ENCODE measurements at regions not wholly inside any gene's neighbourhood (a gene's known extent, or its start where the extent isn't known, plus 50 kb on each side); places are given as distances from the start of the nearest gene placed in this dataset.

DNA sequence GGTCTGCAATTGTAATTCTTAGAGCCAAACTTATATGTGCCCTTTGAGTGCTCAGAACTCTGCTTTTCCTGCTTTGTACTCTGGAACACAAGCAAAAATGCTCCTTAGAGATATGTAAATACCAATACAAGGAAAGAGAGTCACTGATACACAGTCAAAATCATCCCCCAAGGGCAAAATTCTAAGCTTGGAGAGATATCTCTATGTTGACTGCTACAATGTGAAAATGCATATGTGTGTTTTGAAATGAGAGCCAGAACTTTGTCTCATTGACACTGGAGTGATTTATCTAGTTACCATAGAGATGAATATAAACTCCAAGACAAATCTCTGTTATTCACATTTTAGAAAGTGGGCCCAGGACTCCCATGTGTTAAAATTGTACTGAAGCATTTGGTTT is 494.8 kb upstream of the SLITRK1 start:
- TF ChIP-seq, protein P1, sequence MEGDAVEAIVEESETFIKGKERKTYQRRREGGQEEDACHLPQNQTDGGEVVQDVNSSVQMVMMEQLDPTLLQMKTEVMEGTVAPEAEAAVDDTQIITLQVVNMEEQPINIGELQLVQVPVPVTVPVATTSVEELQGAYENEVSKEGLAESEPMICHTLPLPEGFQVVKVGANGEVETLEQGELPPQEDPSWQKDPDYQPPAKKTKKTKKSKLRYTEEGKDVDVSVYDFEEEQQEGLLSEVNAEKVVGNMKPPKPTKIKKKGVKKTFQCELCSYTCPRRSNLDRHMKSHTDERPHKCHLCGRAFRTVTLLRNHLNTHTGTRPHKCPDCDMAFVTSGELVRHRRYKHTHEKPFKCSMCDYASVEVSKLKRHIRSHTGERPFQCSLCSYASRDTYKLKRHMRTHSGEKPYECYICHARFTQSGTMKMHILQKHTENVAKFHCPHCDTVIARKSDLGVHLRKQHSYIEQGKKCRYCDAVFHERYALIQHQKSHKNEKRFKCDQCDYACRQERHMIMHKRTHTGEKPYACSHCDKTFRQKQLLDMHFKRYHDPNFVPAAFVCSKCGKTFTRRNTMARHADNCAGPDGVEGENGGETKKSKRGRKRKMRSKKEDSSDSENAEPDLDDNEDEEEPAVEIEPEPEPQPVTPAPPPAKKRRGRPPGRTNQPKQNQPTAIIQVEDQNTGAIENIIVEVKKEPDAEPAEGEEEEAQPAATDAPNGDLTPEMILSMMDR (IDR thresholded peaks at IDR 0.05), result no peak

DNA sequence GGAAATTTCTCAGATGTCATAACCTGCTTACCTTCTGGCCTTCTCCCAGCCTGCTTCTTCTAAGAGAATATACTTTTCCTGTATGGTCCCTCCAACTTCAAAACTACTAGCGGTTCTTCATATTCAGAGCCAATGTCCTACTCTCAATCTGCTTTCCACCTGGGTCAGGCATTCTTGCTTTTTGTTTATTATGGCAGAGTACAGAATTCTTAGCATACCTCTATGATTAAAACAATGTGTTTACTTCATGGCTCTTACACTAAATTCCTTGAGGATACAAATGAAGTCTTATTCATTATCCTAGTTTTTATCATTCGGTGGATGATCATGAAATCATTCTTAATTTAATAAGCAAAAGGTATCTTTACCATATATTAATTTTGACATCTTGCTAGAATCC is 484.2 kb upstream of the SLITRK1 start:
- TF ChIP-seq, protein P1 (IDR thresholded peaks at IDR 0.05), result no peak

DNA sequence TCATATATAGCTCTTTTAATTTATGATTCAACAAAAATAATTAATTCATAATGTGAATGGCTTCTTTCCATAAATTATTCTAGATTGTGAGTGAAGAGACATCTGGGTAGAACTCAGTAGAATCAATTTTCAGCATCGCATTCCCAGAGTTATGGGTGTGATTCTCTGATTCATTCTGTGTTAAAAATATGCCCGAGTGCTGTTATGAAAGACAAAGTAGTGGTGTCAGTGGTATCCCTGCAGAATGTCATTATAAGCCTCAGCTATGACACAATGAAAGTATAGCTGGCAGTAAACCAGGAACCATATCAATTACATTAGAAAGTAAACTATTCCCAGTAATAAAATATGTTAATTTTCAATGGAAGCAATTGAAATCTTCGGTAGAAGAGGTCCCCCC is 480.5 kb upstream of the SLITRK1 start:
- TF ChIP-seq, protein P1 (IDR thresholded peaks at IDR 0.05), result no peak

DNA sequence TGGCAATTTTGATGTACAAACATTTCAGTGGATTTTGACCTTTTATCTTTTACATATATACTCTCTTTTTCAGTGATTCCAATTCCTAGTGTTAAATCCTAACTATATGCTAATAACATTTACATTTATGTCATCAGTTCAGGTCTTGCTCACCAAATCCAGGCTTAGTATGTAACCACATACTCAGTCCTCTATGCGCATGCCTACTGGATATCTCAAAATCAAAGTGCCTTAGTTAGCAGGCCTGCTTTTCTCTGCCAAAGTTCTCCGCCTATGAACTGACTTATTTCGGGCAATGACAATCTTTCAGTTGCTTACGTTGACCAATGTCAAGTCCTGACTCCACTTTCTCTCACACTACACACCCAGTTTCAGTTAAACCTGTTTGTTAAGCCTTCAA is 478.5 kb upstream of the SLITRK1 start:
- TF ChIP-seq, protein P1 (IDR thresholded peaks at IDR 0.05), result no peak

DNA sequence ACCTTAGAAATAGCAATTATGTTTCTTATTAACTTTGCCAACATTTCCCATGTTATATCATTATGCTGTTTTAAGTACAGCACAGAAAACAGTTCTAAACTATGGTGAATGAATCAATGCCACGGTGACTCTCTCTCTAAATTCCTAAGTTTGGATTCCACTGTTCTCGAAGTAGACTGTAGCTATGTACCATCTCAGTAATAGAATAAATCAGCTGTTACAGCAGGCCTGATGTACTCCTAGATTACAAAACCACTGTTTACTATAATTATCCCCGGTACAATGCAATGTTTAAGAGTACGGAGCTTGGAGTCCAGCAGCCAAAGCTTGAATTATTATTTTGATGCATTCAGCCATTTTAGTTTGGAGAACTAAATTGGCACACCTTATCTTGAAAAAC is 476.3 kb upstream of the SLITRK1 start:
- TF ChIP-seq, protein P1 (IDR thresholded peaks at IDR 0.05), result no peak

DNA sequence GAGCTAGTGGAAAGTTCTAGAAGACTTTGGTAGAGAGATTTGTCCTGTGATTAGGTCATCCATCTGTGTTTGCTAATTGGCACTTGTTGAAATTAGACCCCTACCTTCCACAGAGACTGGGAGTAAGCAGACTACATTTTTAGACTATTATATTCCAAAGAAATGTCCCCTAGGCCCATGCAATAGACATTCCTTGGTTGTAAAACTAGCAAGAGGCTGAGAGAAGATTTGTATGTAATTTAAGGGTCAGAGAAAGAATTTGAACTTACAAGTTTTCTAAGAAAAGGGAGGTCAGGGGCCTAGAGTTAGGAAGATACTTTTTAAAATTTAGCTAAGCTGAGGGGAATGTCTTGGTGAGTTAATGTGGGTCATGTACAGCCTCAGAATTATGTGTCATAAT is 470.7 kb upstream of the SLITRK1 start:
- TF ChIP-seq, protein P1 (IDR thresholded peaks at IDR 0.05), result no peak

DNA sequence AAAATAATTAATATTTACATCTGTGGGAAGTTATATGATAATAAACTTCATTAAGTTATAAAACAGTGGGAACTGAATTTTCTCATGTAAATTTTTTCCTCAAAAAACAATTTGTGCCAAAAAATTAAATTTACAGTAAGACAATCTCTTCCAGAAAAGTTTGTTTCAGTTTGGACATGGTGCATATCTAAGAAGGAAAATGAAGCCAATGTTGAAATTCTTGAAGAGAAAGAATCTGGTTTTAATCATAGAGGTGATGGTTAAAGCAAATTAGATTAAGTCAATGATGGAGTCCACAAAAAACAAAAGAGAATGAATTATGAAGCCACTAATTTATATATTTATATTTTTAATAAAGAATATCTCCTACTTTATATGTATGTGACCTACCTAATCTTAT is 457.2 kb upstream of the SLITRK1 start:
- TF ChIP-seq, protein P1 (IDR thresholded peaks at IDR 0.05), result no peak

DNA sequence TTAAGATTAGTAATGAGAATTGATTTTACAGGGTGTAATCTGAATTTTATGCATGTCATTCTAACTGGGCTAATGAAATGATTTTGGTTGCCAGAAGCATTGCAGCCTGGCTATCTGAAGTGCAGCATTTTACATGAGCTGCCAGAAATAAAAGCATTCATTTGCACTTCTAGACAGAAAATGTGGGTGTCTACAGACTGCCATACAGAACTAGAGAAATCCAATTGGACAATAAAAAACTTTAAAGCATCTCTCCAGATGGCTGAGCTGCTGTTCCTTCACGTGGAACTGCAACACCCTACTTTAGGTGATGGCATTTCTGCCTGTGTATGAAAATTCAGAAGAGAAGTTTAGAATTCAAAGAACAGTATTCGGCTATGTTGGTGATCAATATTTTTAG is 450.1 kb upstream of the SLITRK1 start:
- TF ChIP-seq, protein P1 (IDR thresholded peaks at IDR 0.05), result no peak

All from LNCAP (cell line).